WTC11 (cell line): ENCODE measurements at regions not wholly inside any gene's neighbourhood (a gene's known extent, or its start where the extent isn't known, plus 50 kb on each side); places are given as distances from the start of the nearest gene placed in this dataset.

Source experiments
- ATAC-seq: fragments of 200-7000 bp; cut with Tn5 transposase; 2 replicates; pipeline ENCODE4 v1.10.0; 2021; ENCODE audit warnings: mild to moderate bottlenecking, moderate library complexity
- CTCF ChIA-PET: fragments of 300-600 bp; sonication (Branson Sonifier 250); formaldehyde crosslinking; loops from one replicate; lab custom pipeline; 2021; ENCODE audit warnings: antibody characterized with exemption; lab: Charles Lee
- POLR2A ChIA-PET: fragments of 350-600 bp; sonication (Branson Sonifier 250); formaldehyde crosslinking; loops from one replicate; lab custom pipeline; 2021; ENCODE audit warnings: antibody characterized with exemption; lab: Charles Lee
- DNase-seq: peaks from one replicate; pipeline ENCODE4 v3.0.0; 2021; ENCODE audit warnings: low spot score
- H3K27ac Mint-ChIP-seq: 2 replicates; pipeline ENCODE4 v1.8.0; 2021; ENCODE audit warnings: mixed read lengths
- H3K27me3 Mint-ChIP-seq: 2 replicates; pipeline ENCODE4 v1.8.0; 2021; ENCODE audit warnings: low read depth, mild to moderate bottlenecking, moderate library complexity, mixed read lengths
- H3K36me3 Mint-ChIP-seq: 2 replicates; pipeline ENCODE4 v1.8.0; 2021; ENCODE audit warnings: mixed read lengths
- H3K4me1 Mint-ChIP-seq: 2 replicates; pipeline ENCODE4 v1.8.0; 2022; ENCODE audit warnings: mixed read lengths
- H3K4me3 Mint-ChIP-seq: 2 replicates; pipeline ENCODE4 v1.8.0; 2021; ENCODE audit warnings: mild to moderate bottlenecking, moderate library complexity, mixed read lengths
- H3K9me3 Mint-ChIP-seq: 2 replicates; pipeline ENCODE4 v1.8.0; 2021; ENCODE audit warnings: mixed read lengths
- ARID4B ChIP-seq: sonication (generic); formaldehyde crosslinking; IDR thresholded peaks from 2 replicates; pipeline ENCODE4 v1.8.0; 2023; ENCODE audit warnings: missing genetic modification reagents, mild to moderate bottlenecking, borderline replicate concordance
- ATF6 ChIP-seq: sonication (generic); formaldehyde crosslinking; IDR thresholded peaks from 2 replicates; pipeline ENCODE4 v1.8.1; 2023; ENCODE audit warnings: mild to moderate bottlenecking, missing genetic modification reagents
- CREM ChIP-seq: sonication (generic); formaldehyde crosslinking; IDR thresholded peaks from 2 replicates; pipeline ENCODE4 v1.8.1; 2022; ENCODE audit warnings: mild to moderate bottlenecking, missing genetic modification reagents, moderate library complexity
- CTCF ChIP-seq: fragments of 200-600 bp; IDR thresholded peaks from 2 replicates; pipeline ENCODE4 v1.8.0; 2022; ENCODE audit warnings: antibody characterized with exemption
- ELF4 ChIP-seq: sonication (generic); formaldehyde crosslinking; IDR thresholded peaks from 2 replicates; pipeline ENCODE4 v1.8.1; 2022; ENCODE audit warnings: low read depth, mild to moderate bottlenecking, moderate library complexity, missing genetic modification reagents
- FOXP1 ChIP-seq: sonication (generic); formaldehyde crosslinking; IDR thresholded peaks from 2 replicates; pipeline ENCODE4 v1.8.0; 2022; ENCODE audit warnings: missing genetic modification reagents, mild to moderate bottlenecking, moderate library complexity, borderline replicate concordance
- SMAD3 ChIP-seq: sonication (generic); formaldehyde crosslinking; IDR thresholded peaks from 2 replicates; pipeline ENCODE4 v1.8.0; 2022; ENCODE audit warnings: missing genetic modification reagents, mild to moderate bottlenecking, borderline replicate concordance
- TP53 ChIP-seq: sonication (generic); formaldehyde crosslinking; IDR thresholded peaks from 2 replicates; pipeline ENCODE4 v1.8.1; 2023; ENCODE audit warnings: mild to moderate bottlenecking, missing genetic modification reagents
- USF1 ChIP-seq: sonication (generic); formaldehyde crosslinking; IDR thresholded peaks from 2 replicates; pipeline ENCODE4 v1.8.0; 2022; ENCODE audit warnings: mild to moderate bottlenecking, missing genetic modification reagents
- ZBTB43 ChIP-seq: sonication (generic); formaldehyde crosslinking; IDR thresholded peaks from 2 replicates; pipeline ENCODE4 v1.8.1; 2023; ENCODE audit warnings: mild to moderate bottlenecking, missing genetic modification reagents
- ZNF425 ChIP-seq: fragments of 250-450 bp; sonication (Bioruptor Pico); conservative IDR thresholded peaks from 2 replicates; pipeline ENCODE4 v1.9.0; 2021; ENCODE audit warnings: mild to moderate bottlenecking
- ZNF671 ChIP-seq: fragments of 250-450 bp; sonication (Bioruptor Pico); IDR thresholded peaks from 2 replicates; pipeline ENCODE4 v1.8.0; 2021; ENCODE audit warnings: mild to moderate bottlenecking

GRCh38 chr10:33422471-33423153, 88.1 kb upstream of the NRP1 start (continued):
- TF ChIP-seq ARID4B (CRISPR knock-in tag) (no peak), SMAD3 (CRISPR knock-in tag) (no peak)
- TF ChIP-seq, all 79 proteins: peak for 0

GRCh38 chr10:33421789-33422462, 87.5 kb upstream of the NRP1 start:
- ChIA-PET CTCF (no interaction called here), POLR2A (no interaction called here)
- Mint-ChIP-seq H3K36me3 (no peaks in the 10 kb centered on the region), H3K27me3 (no peaks in the 10 kb centered on the region), H3K27ac (no peak overlapping the region), H3K9me3 (no peaks in the 10 kb centered on the region), H3K4me3 (no peak overlapping the region), H3K4me1 (peaks cover 26% of the 10 kb centered on the region)
- no peak for TF ChIP-seq CREM (CRISPR knock-in tag)
- no peak for TF ChIP-seq ZNF671 (CRISPR knock-in tag)
- TF ChIP-seq TP53, result no peak
- ATAC-seq, result no peak
- no peak for DNase-seq

GRCh38 chr10:33419311-33419710, 84.8 kb upstream of the NRP1 start:
- CTCF ChIA-PET, result no interaction called here
- H3K27ac Mint-ChIP-seq, result no peak overlapping the region
- no peaks in the 10 kb centered on the region for H3K27me3 Mint-ChIP-seq
- no peak overlapping the region for H3K4me3 Mint-ChIP-seq
- TF ChIP-seq ELF4 (CRISPR knock-in tag) (no peak), FOXP1 (no peak), ATF6 (no peak), USF1 (CRISPR knock-in tag) (no peak), ZBTB43 (CRISPR knock-in tag) (no peak), CTCF (no peak), ZNF425 (CRISPR knock-in tag) (no peak)
- TF ChIP-seq, all 79 proteins: peak for 0
- no peak for ATAC-seq
- H3K4me1 Mint-ChIP-seq, result peaks cover 26% of the 10 kb centered on the region
- POLR2A ChIA-PET, result no interaction called here
- H3K36me3 Mint-ChIP-seq, result no peaks in the 10 kb centered on the region
- peaks cover 6% of the 10 kb centered on the region; the same call in 1 of the 2 replicates for H3K9me3 Mint-ChIP-seq
- no peak for DNase-seq
